GM18505 (cell line): ENCODE measurements at regions not wholly inside any gene's neighbourhood (a gene's known extent, or its start where the extent isn't known, plus 50 kb on each side); places are given as distances from the start of the nearest gene placed in this dataset.

Experiments
- ATAC-seq: cut with Tn5 transposase; IDR thresholded peaks from one replicate; pipeline ENCODE4 v1.9.1; 2021; ENCODE audit not compliant: unreplicated experiment
- POLR2A ChIP-seq: IDR thresholded peaks from 4 replicates; pipeline ENCODE4 v1.6.1; 2011; ENCODE audit warnings: borderline replicate concordance; ENCODE audit not compliant: insufficient read depth, insufficient read length; ENCODE audit errors: extremely low read depth

DNA sequence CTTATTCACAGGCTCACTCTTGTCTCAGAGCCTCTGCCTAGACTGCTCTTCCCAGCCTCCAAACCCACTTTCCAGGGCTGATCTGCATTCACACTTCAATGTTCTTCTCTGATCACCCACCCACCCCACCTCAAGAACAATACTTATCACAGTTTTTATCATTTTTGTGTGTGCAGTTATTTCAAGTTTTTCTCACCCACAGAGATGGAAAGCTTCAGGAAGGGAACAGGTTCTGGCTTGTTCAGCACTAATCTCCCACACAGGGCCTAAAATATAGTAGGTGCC lies 160.9 kb downstream of the MRPL14 start:
- no peak for TF ChIP-seq POLR2A
- ATAC-seq = no peak

- TF ChIP-seq POLR2A = no peak
These were observed 161.5 kb downstream of the MRPL14 start for GRCh38 chr6:43965628-43966373.

GRCh38 chr6:43964659-43965570 lies 162.3 kb downstream of the MRPL14 start:
- ATAC-seq = no peak
- TF ChIP-seq POLR2A = no peak

More at GRCh38 chr6:43965628-43966373, 161.5 kb downstream of the MRPL14 start:
- ATAC-seq = no peak

DNA sequence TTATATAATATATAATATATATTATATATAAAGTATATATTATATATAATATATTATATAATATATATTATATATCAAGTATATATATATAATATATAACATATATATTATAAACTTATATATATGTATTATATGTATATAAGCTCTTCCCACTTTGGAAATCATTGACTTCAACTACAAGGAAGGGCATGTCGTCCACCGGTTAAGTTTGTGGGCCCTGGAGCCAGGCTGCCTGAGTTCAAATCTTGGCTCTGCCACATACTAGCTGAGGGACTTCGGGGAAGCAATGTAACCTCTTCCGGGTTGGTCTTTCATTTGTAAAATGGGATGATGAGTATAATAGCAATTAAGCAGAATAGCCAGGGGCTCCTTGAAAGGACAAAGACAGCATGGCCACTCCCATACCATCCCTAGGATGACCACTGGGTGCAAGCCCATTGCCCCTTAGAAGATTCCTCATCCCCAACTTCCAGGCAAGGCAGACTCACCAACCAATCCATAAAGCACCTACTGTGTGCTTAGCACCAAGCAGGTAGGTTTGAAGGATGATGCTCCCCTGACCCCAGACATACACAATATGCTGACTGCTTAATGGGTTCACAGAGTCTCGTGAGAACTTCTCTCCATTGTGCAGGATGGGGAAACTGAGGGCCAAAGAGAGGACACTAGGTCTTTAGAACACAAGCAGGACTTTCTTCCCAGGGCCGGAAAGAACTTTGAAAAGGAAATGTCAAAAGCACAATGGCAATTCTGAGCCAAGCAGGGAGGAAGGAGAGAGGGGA lies 163.2 kb downstream of the MRPL14 start:
- no peak for TF ChIP-seq POLR2A
- ATAC-seq = no peak

DNA sequence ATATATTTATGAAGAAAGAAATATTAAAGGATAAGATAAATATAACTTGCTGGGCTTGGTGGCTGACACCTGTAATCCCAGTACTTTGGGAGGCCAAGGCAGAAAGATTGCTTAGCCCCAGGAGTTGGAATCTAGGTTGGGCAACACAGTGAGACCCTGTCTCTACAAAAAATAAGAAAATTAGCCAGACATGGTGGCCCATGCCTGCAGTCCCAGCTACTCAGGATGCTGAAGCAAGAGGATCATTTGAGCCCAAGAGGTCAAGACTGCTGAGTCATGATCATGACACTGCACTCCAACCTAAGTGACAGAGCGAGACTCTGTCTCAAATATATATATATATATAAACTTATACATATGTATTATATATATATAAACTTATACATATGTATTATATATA lies 164.0 kb downstream of the MRPL14 start:
- ATAC-seq = no peak
- TF ChIP-seq POLR2A = no peak

DNA sequence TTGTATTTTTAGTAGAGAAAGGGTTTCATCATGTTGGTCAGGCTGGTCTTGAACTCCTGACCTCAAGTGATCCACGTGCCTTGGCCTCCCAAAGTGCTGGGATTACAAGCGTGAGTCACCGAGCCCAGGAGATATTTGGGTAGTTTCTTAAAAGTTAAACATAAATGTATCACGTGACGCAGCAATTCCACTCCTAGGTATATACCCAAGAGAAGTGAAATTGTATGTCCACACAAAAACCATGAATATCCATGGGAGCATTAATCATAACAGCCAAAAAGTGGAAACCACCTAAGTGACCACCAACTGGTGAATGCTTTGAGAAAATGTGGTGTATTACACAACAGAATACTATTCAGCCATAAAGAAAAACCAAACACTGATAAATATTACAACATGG lies 164.8 kb downstream of the MRPL14 start:
- no peak for TF ChIP-seq POLR2A

GRCh38 chr6:43957273-43957672 lies 170.0 kb downstream of the MRPL14 start:
- no peak for TF ChIP-seq POLR2A
- no peak for ATAC-seq

More for the DNA sequence above, 164.8 kb downstream of the MRPL14 start:
- ATAC-seq = no peak

- no peak for ATAC-seq
- no peak for TF ChIP-seq POLR2A
These were observed 170.8 kb downstream of the MRPL14 start for GRCh38 chr6:43956478-43956877.

DNA sequence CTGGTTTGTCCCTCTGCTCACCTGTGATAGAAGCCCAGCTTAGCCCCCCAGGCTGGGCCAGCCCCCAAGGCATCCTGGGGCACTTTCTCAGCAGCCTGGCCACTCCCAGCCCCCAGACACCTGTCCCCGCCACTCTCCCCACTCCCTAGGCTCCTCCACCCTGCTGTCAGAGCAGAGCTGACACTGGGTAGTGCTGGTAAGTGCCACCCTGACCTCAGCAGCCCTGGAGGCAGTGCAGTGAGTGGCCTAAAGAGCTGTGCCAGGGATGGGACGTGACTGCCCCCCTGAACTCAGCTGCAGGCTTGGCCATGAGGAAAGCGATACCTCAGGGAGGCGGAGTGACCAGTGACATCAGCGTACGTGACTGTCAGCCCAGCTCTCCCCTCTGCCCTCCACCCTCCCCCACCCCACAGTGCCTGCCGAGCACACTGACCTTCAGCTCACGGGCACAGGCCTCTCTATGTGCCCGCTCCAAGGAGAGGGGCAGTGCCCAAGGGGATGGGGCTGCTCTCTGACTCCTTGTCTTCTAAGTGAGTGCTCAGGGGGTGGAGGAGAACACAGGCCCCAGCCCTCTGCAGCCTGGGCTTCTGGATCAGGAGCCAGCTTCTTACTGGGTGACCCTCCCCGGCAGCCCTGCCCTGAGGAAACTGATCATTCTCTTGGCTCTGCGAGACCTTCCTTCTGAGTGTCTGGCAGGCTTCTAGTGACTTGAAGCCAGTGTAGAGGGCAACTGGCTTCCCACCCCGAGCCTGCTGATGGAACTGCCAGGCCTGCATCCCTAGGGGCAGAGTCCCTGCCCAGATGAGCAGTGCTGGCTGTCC lies 172.7 kb downstream of the MRPL14 start:
- no peak for TF ChIP-seq POLR2A

DNA sequence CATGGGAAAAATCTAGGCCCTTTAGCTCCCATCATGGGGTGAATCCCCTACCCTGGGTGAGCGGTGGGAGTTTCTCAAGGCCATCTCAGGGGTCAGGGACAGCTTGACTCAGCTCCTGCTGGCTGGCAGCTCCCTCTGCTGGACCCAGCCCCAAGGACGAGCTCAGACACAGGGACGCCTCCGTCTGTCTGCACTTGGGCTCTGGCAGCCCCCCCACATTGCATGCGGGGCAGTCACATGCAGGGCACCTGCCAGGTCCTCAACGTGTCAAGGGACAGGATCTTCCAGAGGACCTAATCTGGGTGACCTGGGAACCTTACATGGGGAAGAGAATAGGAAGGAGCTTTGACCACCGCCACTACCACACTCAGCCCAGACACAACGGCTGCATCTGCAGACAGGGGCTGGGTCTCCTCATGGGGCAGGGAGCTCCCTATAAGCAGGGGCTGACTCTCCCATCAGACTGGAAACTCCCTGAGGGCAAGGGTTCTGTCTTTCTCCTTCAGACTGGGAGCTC lies 173.4 kb downstream of the MRPL14 start:
- ATAC-seq = no peak
- TF ChIP-seq POLR2A = no peak

More for the DNA sequence above, 172.7 kb downstream of the MRPL14 start:
- ATAC-seq = no peak

DNA sequence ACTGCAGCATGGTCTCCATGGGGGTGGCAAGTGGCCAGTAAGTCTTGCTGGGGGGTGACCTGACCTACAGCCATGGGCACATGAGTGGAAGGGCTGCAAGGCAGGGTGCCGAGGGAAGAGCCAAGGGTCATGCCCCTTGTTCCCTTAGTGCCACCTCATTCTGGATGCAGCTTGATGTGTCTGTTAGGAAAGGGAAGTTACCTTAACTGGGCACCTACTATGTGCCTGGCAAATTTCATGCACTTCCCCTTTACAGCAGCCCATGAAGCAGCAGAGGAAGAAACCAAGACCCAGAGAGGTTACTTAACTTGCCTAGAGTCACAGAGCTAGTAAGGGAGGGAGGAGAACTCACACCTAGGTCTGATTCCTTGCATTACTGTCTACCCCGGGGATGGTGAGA lies 174.0 kb downstream of the MRPL14 start:
- TF ChIP-seq POLR2A = no peak
- no peak for ATAC-seq

DNA sequence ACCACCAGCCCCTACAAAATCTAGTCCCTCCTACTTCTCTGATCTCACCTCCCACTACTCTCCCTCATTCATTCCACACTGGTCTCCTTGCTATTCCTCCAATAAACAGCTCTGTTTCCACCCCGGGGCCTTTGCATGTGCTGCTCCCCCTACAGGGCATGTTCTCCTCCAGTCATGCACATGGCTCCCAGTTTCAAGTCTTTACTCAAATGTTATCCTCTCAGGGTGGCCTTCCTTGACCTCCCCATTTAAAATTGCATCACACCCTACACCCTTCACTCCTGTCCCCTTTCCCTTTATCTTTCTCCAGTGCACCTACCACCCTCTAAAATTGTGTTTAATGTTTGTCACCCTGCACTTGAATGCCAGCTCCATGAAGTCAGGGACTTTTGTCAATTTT lies 174.5 kb downstream of the MRPL14 start:
- no peak for TF ChIP-seq POLR2A
- ATAC-seq = no peak
